Heart left ventricle (tissue), 16 donors: ENCODE measurements at regions not wholly inside any gene's neighbourhood (a gene's known extent, or its start where the extent isn't known, plus 50 kb on each side); places are given as distances from the start of the nearest gene placed in this dataset.
"Not testable (repeated sequence)": the region's sequence is repeated elsewhere in the genome, so short reads cannot be mapped to it uniquely, and the experiment has no call there.

ENCODE experiments used
- ATAC-seq, 4 donors: fragments of 200-7000 bp; cut with Tn5 transposase; one replicate each; pipeline ENCODE4 v1.9.1; 2020 to 2022; ENCODE audit warnings: moderate library complexity in 4 of 4, mild to moderate bottlenecking in 3 of 4, moderate number of reproducible peaks in 1 of 4
- DNase-seq, 5 donors: peaks; one replicate each; pipeline ENCODE4 v3.0.0-alpha.2; 2020
- H3K27ac ChIP-seq, 12 donors: fragments of 200-600 bp; sonication (generic) in 4 of 12; one replicate each; pipeline versions ENCODE4 v1.5.0 to v1.8.0; 2016 to 2022; ENCODE audit warnings: mild to moderate bottlenecking in 2 of 12
- H3K27me3 ChIP-seq, 9 donors: fragments of 200-600 bp; sonication (generic) in 2 of 9; one replicate each; pipeline versions ENCODE4 v1.5.1 to v1.8.0; 2016 to 2022; ENCODE audit warnings: mild to moderate bottlenecking in 3 of 9
- H3K36me3 ChIP-seq, 9 donors: fragments of 200-600 bp; sonication (generic) in 2 of 9; one replicate each; pipeline versions ENCODE4 v1.5.0 to v1.8.0; 2018 to 2022; ENCODE audit warnings: mild to moderate bottlenecking in 2 of 9
- H3K4me1 ChIP-seq, 12 donors: fragments of 200-600 bp; sonication (generic) in 4 of 12; one replicate each; pipeline versions ENCODE4 v1.5.0 to v1.8.0; 2016 to 2022; ENCODE audit warnings: mild to moderate bottlenecking in 3 of 12
- H3K4me3 ChIP-seq, 12 donors: fragments of 200-600 bp; sonication (generic) in 4 of 12; one replicate each; pipeline versions ENCODE4 v1.5.0 to v1.8.0; 2017 to 2022; ENCODE audit warnings: mild to moderate bottlenecking in 9 of 12, moderate library complexity in 4 of 12
- H3K9me3 ChIP-seq, 12 donors: fragments of 200-600 bp; sonication (generic) in 4 of 12; one replicate each; pipeline versions ENCODE4 v1.5.0 to v1.8.0; 2016 to 2022; ENCODE audit warnings: mild to moderate bottlenecking in 1 of 12
- CTCF ChIP-seq, 12 donors: fragments of 200-600 bp; sonication (generic) in 4 of 12; IDR thresholded peaks; one replicate each; pipeline versions ENCODE4 v1.5.0 to v1.8.0; 2018 to 2022; ENCODE audit warnings: antibody characterized with exemption in 12 of 12, mild to moderate bottlenecking in 5 of 12
- POLR2A ChIP-seq, 2 donors: fragments of 450-650 bp; IDR thresholded peaks; one replicate each; pipeline ENCODE4 v1.6.1; 2017; ENCODE audit warnings: antibody characterized with exemption in 2 of 2, mild to moderate bottlenecking in 2 of 2, moderate library complexity in 2 of 2
- WGBS, 4 donors: extraction: QIAGEN DNeasy Blood & Tissue Kit in 2 of 4; methylation state at CpG; one replicate each; pipeline versions ENCODE4 v1.1.5 to v1.1.7; 2013 to 2018; 5-methylcytosine and 5-hydroxymethylcytosine counted together
- intact Hi-C, 10 donors: fragments of 100-400 bp; cut with DNase I; formaldehyde crosslinking; loops; one replicate each; pipeline versions ENCODE4 v1.11.1 to v1.14.2; 2022
- donor health status: ischemic (EF 13 %, LVEDD 7.1; RV severe dilation, severe dysfunction).
- donor health status: healthy with polysubstance abuse.
- donor health status: DM: no; HTN: yes; CAD: no.
- donor health status: DM: no; HTN: no; CAD: no.
- donor health status: ischemic (EF 25% LVEDD 6.9; RV normal size, moderate dysfunction).
- donor health status: ischemic (EF 25% LVEDD 5.7; RV mildly dilated, moderate dysfunction).
- donor health status: healthy.
- donor health status: DM: yes; HTN: yes; CAD: no.
- donor health status: ischemic (EF 35%, LVEDD 5.7; RV mildly dilated, moderate dysfunction).
- donor health status: nonischemic (EF 11% LVEDD 7.7; RV severe dilation, severe dysfunction).
- donor health status: DM: yes; HTN: yes; CAD: no.
- donor health status: PGD.
- donor health status: ischemic (EF 29% LVEDD 5.4; RV normal size, mild dysfunction).
- donor health status: nonischemic (EF 23%, LVEDD 6.1; RV moderate dilation, normal function).

- DNase-seq (no peak), ATAC-seq (no peak)
- Histone ChIP-seq H3K27me3 (no peaks in the 10 kb centered on the region), H3K9me3 (peaks cover 0 to 7% (median 0%) of the 10 kb centered on the region in 12 donors), H3K36me3 (no peaks in the 10 kb centered on the region), H3K4me1 (no peaks in the 10 kb centered on the region), H3K27ac (no peak overlapping the region), H3K4me3 (no peak overlapping the region)
- 38 to 66% (median 50%) methylated on average over 2 of the region's 2 CpGs for WGBS, 4 donors
- intact Hi-C loops = no loop called here
- no peak for TF ChIP-seq CTCF (IDR thresholded peaks at IDR 0.05)
- no peak for TF ChIP-seq POLR2A (IDR thresholded peaks at IDR 0.05)
Observed at GRCh38 chr5:117731446-117731845, 1156.8 kb upstream of the SEMA6A start.

- H3K4me3 ChIP-seq, DNase-seq, H3K36me3 ChIP-seq, H3K27ac ChIP-seq, ATAC-seq, intact Hi-C loops, H3K4me1 ChIP-seq, H3K27me3 ChIP-seq: not testable (repeated sequence)
- peaks cover 0 to 19% (median 3%) of the 10 kb centered on the region in 12 donors for H3K9me3 ChIP-seq
- 76 to 80% (median 79%) methylated on average over 4 of the region's 4 CpGs for WGBS, 4 donors
Observed at GRCh38 chr5:117720784-117721183, 1146.2 kb upstream of the SEMA6A start.

GRCh38 chr5:117719413-117719812 is 1144.8 kb upstream of the SEMA6A start:
- Histone ChIP-seq H3K27me3 (no peaks in the 10 kb centered on the region), H3K9me3 (peaks cover 0 to 28% (median 11%) of the 10 kb centered on the region in 12 donors), H3K4me3 (no peak overlapping the region), H3K36me3 (no peaks in the 10 kb centered on the region), H3K4me1 (no peaks in the 10 kb centered on the region), H3K27ac (no peak overlapping the region)
- TF ChIP-seq POLR2A (IDR thresholded peaks at IDR 0.05) (no peak), CTCF (IDR thresholded peaks at IDR 0.05) (no peak)
- intact Hi-C loops = no loop called here
- no peak for DNase-seq
- ATAC-seq = peak in 2 of 4 donors; percentile 58 to 64

- WGBS, 4 donors = 73 to 82% (median 75%) methylated on average over 3 of the region's 3 CpGs
- DNase-seq (no peak), ATAC-seq (no peak)
- no peak for TF ChIP-seq POLR2A (IDR thresholded peaks at IDR 0.05)
- no peak for TF ChIP-seq CTCF (IDR thresholded peaks at IDR 0.05)
- Histone ChIP-seq H3K9me3 (peaks cover 0 to 62% (median 33%) of the 10 kb centered on the region in 12 donors), H3K27ac (no peak overlapping the region), H3K27me3 (no peaks in the 10 kb centered on the region), H3K4me1 (no peaks in the 10 kb centered on the region), H3K36me3 (no peaks in the 10 kb centered on the region), H3K4me3 (no peak overlapping the region)
- intact Hi-C loops = no loop called here
Observed at GRCh38 chr5:117713585-117714198, 1139.1 kb upstream of the SEMA6A start.

GRCh38 chr5:117701062-117701461 is 1126.4 kb upstream of the SEMA6A start:
- Histone ChIP-seq H3K4me3 (no peak overlapping the region), H3K9me3 (no peaks in the 10 kb centered on the region), H3K27ac (no peak overlapping the region), H3K27me3 (no peaks in the 10 kb centered on the region), H3K4me1 (no peaks in the 10 kb centered on the region), H3K36me3 (no peaks in the 10 kb centered on the region)
- no peak for ATAC-seq
- TF ChIP-seq POLR2A (IDR thresholded peaks at IDR 0.05) = no peak
- no peak for TF ChIP-seq CTCF (IDR thresholded peaks at IDR 0.05)
- WGBS, 4 donors = 54 to 88% (median 68%) methylated on average over 1 of the region's 1 CpG
- DNase-seq = no peak
- intact Hi-C loops = no loop called here
